ENCODE measurements at regions not wholly inside any gene's neighbourhood (a gene's known extent, or its start where the extent isn't known, plus 50 kb on each side); places are given as distances from the start of the nearest gene placed in this dataset.

DNA sequence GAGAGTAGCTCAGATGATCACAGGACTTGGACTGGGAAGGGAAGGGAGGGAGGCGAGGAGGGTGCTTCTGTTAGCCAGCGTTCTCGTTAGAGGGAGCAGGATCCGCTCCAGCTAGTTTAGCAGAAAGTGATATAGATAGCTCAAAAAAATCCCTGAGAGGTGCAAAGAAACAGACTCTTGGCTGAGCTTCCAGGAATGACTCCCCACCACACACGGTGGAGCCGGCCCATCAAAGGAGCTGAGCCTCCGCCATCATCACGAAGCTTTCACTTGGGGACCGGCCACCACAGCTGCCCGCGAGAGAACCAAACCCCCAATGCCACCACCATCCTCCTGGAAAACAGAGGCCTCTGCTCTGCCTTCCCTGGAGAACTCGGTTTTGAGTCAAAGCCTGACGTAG is 124.6 kb upstream of the BCL2L14 start:
- DNase-seq (ENCODE audit: low read depth in 2 of 3, low spot score in 2 of 3): no peak

DNA sequence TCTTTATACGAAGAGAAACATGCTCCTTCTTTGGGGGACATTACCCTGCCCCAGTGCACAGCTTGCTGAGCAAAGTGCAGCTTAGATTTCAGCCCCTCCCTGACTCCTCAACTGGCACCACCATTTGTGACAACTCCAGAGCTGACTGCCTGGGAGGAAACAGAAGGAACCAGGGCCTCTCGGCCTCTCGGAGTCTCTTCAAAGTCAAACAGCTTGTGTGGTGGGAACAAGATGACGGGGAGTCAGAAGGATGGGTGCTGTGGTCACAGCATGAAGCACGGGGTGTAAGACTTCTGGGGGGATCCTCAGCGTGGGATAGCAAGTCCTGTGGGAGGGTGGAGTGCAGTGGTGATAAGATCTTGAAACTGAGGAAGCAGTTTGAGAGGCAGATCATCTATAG is 123.5 kb upstream of the BCL2L14 start:
- no peak for DNase-seq (ENCODE audit: low read depth in 2 of 3, low spot score in 2 of 3)

DNA sequence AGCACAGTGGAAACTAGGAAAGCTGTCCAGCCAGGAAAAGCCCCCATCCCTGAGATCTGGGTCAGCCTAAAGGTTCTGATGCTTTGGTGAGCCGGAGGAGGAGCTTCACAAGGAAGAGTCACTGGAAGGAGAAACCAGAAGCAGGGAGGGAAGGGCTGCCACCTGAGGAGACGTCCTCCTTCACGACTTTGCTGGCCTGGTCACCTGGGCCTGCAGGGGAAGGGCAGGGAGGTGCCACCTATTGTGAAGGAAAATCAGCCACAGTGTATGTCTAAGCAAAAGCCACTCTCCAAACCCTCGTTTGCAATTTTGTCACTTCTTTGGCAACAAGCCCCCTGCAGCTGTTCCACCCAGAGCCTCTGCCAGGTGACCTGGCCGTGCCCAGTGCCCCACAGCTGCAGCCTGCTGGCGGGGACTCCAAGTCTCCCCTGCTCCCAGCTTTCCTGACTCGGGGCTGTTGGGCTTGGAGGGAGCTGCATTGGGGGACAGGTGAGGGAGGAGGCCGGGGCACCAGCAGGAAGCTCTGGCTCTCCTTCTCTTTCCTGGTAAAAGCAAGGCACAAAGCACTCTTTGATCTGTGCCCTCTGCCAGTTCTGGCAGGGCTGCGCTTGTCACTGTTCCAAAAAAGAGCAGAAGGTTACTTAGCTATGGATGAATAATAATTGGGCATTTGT is 120.9 kb upstream of the BCL2L14 start:
- DNase-seq (ENCODE audit: low read depth in 2 of 3, low spot score in 2 of 3): no peak

DNA sequence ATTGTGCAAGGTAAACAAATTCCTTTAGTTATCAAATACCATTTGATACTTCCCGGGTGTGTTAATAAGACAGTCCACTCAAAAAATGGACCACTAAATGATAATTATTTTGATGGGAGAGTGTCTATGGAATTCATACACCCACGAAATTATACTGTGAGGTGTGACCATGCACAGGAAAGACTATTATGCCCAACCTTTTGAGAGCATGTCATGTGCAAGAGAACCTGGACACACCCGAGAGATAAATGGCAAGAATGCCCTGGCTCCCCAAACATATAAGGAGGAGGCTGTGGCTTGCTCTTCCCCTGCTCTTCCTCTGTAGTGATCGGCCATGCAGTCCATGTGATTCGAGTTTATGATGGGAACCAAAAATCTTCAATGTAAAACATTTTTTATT is 119.5 kb upstream of the BCL2L14 start:
- DNase-seq (ENCODE audit: low read depth in 2 of 3, low spot score in 2 of 3): no peak

DNA sequence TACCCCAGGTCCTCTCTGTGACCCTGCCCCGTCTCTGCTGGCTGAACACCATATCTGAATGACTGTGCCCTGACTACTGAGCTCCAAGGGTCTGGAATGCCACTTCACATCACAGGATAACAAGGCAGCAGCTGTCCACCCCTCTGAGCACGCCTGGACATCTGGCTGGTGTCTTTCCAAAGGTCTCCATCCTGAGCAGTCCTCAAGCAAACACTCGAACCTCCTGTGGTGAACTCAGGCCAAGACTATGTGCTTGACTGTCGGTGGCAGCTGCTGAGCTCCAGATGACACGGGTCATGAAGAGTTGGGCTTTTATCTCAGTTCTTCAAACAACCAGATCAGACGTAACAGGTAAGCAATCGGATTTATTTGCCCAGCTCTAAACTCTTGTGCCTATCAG is 117.2 kb upstream of the BCL2L14 start:
- DNase-seq (ENCODE audit: low read depth in 2 of 3, low spot score in 2 of 3): no peak

DNA sequence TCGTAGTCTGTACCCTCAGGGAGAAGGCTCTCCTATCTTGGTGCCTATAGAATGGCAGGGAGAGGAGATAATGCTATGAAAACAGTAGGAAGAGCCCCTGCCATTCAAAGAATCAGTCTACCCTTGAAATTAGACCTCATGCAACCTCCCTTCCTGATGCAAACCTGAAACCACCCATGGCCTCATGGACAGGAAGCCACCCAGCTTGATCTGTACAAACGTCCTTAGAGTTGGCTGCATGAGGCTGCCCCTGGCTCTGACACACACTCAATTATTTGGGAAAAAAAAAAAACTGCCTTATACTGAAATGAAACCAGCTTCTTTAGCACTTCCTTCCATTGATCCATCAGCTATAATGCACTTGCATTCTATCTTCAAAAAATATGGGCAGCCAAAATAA is 116.6 kb upstream of the BCL2L14 start:
- DNase-seq (ENCODE audit: low read depth in 2 of 3, low spot score in 2 of 3): no peak

DNA sequence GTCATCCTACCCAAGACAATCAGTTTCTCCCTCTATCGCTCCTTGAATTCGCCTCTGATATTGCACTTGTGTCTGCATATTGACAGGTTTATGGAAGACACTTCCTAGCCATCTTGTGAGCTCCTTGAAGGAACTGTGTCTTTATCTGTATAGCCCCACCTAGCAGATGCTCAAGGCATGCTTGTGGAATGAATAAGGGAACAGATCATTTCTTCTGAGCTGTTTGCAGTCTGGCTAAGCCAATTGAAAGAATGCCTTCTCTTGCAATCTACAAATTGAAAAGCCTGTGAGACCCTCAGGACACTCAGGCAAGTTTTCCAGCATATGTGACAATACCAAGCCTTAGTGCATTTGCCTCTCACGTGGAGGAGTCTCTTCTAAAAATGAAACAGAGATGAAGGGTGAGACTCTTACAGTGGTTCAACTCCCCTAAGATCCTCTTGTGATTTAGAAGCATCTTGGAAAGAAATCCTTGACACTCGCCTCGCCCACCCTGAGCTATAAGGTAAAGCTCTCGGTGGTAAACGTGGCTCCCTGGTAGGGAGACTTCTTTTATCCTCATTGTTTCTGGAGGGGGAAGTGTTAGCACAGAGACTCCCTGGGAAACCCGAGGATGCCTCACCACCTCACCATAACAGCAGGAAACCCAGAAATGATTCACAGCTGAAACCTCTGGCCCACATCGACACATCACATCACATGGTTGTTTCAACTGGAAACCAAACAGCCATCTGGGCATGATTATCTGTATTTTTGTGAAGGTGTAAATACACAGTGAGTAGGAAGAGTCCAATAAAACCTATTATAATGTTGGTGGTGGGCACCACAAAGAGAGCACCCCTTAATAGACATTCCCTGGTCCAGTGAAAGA is 112.3 kb upstream of the BCL2L14 start:
- peak in 2 of 3 experiments; percentile 16 to 24 for DNase-seq (ENCODE audit: low read depth in 2 of 3, low spot score in 2 of 3)

DNA sequence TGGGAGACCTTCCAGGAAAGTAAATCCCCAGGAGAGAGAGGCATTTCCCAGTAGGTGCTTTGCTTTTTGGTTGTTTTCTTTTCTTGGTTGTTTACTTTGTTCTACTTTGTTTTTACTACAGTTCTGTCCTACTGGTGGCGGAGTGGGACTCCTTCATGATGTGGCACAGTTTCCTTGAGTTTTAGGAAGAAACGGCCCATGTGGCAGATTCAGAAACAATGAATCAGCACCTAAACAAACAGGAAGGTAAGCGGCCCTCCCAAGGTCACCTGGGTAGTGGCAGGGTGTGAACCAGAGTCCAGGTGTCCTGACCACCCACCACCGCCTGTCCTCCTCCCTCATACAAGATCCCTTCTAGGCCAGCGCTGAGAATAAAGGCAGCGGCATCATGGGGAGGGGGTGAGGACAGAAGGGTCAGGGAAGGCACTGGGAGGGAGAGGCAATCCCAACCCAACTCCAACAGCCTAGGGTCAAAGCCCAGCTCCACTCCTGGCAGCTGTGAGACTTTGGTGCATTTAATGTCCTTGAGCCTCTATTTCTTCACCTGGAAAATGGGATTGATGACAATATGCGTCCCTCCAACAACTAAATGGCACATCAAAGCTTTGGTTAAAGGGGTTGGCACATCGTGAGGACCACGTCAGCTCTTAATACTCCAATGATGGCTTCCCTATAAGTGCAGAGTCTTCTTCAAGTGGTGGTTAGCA is 111.5 kb upstream of the BCL2L14 start:
- DNase-seq (ENCODE audit: low read depth in 2 of 3, low spot score in 2 of 3): no peak

DNA sequence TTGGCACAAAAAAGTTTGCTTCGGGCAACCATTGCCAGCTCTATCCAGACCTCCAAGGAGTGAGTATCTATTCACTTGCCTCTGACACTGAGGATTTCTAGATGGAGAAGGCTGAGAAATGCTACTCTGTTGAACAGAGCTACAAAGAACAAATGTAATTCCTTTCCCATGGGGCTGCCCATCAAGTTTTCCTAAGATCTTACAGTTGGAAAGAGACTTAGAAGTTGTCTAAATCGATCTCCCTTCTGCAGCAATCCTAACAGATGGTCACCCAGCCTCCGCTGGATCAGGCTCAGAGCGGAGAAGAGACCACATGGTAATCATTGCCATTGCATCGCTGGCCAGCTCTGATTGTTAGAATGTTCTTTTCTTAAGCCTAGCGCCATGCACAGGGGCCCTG is 110.1 kb upstream of the BCL2L14 start:
- no peak for DNase-seq (ENCODE audit: low read depth in 2 of 3, low spot score in 2 of 3)

DNA sequence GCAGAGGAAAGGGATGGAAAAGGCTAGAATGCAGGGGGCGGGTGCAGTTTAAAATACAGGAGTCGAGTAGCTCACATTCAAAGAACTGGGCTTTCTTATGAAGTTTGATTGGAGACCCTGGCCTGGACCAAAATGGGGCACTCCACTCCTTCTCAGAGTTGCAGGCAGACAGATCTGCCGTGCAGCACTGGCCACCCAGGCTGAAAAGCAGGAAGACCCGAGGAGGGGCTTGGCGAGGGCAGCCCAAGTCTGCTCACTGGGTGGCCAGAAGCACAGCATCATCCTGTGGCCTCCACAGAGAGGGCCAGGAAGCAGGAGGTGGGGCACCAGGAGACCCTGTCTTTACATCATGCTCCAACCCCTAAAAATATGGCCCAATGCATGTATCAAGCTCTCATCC is 109.1 kb upstream of the BCL2L14 start:
- DNase-seq (ENCODE audit: low read depth in 2 of 3, low spot score in 2 of 3): no peak

DNA sequence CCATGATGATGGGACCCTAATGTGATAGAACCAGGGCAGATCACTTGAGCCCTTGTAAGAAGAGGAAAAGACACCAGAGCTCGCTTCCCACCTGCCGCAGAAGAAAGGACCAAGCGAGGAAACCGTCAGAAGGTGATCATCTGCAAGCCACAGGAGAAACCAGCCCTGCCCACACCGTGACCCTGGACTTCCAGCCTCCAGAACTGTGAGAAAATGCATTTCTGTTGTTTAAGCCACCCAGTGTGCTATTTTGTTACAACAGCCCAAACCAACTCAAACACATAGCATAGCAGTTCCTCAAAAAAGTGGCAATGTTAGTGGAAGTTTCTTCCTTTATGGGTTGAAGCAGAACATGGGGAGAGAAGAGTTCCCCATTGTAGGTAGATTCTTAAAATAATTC is 107.9 kb upstream of the BCL2L14 start:
- no peak for DNase-seq (ENCODE audit: low read depth in 2 of 3, low spot score in 2 of 3)

DNA sequence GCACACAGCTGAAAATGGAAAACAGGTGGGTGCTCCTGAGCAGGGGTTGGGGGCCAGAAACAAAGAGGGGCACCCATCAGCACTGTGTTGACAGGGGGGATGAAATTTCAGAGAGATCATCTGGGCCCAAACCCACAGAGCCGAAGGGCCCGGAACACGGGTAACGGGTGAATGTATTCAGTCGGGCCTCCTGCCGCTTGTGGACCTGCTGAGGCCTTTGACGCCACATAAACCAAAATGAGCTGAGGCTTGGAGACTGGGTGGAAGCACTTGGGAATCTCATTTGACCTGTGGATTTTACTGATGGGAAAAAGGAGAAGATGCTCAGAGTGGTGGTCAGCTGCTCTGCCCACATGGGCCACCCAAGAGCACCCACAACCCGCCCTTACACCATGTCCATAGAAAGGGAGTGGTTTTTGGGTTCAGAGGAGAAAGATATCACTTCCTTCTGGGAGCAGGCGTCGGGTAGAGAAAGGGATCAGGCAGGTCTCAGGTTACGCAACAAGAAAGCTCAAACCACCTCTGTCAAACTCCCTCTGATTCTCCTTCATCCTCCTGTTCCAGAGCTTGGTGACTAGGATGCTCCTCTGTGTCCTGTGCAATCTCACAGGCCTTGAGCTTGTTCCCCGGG is 106.8 kb upstream of the BCL2L14 start:
- no peak for DNase-seq (ENCODE audit: low read depth in 2 of 3, low spot score in 2 of 3)

DNA sequence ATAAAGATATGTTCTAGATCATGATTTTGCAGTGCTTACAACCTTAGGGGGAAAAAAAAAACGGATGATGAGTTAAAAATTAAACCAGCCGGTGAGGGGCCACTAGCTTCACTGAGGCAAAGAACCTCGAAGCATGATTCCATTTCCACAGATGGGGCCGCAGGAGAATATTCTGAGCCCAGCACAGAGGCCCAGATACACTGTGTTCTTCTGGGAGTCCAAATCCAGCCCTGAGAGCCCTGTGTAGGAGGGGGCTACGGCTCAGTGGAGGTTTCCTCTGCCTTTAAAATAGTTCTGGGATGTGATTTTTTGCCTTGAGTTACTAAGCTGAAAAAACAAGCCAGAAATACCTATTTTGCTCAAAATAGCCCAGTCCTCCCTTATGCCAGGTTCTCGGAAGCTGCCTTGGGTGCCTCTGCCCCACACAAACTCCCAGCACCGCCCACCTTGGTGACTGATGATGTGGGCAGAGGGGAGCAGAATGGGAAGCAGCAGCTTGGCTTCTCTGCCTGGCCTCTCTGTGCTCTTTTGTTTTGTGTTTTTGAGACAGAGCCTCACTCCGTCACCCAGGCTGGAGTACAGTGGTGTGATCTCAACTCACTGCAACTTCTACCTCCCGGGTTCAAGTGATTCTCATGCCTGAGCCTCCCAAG is 105.4 kb upstream of the BCL2L14 start:
- no peak for DNase-seq (ENCODE audit: low read depth in 2 of 3, low spot score in 2 of 3)

DNA sequence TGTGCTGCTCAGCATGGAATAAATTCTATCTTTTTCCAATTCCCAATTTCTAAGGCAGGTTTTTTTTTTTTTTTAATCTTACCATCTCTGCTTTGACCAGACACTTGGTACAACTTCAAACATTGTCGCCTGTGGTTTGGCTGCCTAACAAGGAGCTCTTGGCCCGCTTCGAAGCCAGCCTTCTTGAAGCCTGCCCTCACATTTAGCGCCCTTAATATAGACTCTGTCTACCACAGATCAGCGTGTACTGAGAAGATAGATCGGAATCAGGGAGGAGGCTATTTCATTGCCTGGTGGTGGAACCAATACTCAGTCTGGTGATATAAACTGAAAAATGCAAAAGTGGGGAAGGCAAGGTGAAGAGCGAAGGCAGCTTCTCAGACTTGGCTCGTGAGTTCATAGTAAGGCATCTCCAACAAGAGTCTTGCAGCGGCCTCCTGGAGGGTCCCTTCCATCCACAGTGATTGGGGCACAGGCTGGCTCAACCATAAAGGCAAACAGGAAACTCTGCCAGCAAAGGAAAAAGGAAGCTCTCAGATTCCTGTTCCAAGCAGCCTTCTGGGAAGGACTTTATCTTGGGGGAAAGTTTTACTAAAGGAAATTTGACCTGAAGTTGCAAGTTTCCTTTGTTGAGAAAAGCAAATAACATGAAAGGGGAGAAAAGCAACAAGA is 103.2 kb upstream of the BCL2L14 start:
- no peak for DNase-seq (ENCODE audit: low read depth in 2 of 3, low spot score in 2 of 3)

DNA sequence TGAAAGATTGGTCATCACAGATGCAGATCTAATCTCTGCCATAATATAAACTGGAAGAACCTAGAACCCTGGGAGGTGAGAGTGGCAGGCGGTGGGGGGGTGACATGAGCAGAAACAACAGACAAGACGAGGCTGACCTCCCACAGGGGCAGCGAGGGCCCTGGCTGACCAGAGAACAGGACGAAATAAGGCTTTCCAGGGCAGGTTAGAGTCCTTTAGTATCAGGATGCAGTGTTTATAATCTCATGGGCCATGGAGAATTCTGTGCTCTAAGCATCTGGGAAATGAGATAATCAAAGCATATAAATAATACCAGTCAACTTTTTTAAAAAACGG is 102.7 kb upstream of the BCL2L14 start:
- DNase-seq (ENCODE audit: low read depth in 2 of 3, low spot score in 2 of 3): no peak

DNA sequence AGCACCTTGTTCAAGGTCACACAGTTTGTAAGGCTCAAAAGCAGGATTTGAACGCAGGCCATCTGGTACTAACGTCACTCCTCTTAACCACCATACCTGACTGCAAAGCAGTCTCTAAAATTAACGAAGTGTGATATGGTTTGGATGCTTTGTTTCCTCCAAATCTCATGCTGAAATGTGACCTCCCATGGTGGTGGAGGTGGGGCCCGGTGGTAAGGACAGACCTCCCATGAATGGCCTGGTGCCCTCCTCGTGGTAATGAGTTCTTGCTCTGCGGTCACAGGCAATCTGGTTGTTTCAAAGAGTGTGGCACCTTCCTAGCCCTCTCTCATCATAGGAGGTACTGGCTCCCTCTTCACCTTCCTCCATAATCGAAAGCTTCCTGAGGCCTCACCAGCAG is 102.2 kb upstream of the BCL2L14 start:
- no peak for DNase-seq (ENCODE audit: low read depth in 2 of 3, low spot score in 2 of 3)

DNA sequence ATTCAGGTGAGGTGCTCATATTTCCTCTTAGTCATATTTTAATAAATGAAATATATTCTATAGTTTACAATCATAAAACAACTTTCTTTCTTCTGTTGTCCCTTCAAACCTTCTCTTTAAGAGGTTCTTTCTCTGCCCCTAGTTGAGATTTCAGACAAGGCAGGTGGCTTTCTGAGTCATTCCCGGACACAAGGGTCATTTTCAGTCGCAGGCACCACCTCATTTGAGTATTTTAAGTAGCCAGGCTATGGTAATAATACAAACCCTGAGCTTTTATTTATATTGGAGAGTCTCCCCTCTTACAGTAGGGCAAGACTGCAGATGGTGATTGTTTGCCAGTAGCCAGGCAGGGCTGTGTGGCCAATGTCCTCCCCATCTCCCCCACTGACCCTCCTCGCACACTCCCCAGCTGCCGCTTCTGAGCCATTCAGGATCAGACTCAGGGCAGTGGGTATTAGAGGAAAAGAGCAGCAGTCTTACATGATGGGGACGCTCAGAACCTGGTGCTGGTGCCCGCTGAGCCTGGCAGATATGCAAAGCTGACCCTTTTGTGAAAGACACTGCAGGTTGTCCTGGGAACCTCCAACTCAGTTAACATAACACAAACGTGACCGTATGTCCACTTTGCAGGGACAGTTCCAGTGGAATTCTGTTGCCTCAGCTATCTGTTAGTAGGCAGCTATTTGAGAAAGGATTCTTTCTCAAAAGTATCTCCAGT is 101.1 kb upstream of the BCL2L14 start:
- DNase-seq (ENCODE audit: low read depth in 2 of 3, low spot score in 2 of 3): no peak

DNA sequence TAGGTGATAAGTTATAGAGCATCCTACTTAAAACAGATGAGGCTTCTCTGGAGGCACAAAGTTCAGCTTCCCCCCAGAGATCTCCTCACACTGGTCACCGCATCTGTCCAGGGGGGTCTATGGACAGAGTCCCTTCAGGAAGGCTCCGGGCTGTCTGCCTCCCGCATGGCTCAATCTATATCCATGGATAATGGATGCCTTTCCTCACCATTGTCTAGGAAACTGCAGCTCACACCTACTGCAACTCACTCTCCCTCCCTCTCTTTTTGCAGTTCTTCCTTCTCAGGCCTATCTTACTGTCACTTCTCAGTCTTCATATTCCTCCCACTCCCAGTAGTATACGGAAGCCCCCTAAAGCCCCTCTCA is 100.6 kb upstream of the BCL2L14 start:
- no peak for DNase-seq (ENCODE audit: low read depth in 2 of 3, low spot score in 2 of 3)

DNA sequence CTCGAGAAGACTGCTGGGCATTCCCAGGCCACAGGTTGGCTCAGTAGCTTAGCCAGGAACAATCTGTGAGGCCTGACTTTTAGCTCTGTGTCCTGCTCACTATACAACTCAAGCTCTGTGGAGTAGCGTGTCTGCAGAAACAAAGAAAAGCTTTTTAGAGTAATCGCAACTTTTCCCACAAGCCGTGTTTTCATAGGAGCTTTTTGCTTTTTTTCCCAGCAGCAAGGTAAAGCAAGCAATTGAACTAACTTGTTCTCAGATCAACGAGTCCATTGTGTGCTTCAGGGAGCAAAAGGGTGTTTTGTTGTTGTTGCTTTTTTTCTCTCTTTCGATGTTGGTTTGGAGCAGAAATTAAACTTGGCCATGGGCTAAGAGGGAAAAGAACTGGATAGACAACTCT is 97.3 kb upstream of the BCL2L14 start:
- DNase-seq (ENCODE audit: low read depth in 2 of 3, low spot score in 2 of 3): no peak

DNA sequence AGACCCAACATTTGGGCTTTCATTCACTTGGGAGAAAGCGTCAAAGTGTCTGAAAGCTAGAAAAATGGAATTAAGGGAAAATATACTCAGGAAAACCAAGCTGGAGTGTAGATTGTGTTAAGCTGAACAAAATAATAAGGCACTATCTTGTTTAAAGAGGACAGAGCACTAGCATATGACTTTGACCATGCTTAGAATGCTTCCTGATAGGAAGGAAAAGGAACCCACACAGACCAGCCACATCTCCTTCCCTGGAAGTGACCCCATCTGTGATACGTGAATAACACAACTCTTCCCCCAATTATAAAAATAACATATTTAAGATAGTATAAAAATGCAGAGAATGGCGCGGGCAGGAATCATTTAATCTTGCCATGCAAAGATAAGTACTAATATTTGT is 94.7 kb upstream of the BCL2L14 start:
- DNase-seq (ENCODE audit: low read depth in 2 of 3, low spot score in 2 of 3): no peak
